ENCODE measurements at regions not wholly inside any gene's neighbourhood (a gene's known extent, or its start where the extent isn't known, plus 50 kb on each side); places are given as distances from the start of the nearest gene placed in this dataset.

DNA sequence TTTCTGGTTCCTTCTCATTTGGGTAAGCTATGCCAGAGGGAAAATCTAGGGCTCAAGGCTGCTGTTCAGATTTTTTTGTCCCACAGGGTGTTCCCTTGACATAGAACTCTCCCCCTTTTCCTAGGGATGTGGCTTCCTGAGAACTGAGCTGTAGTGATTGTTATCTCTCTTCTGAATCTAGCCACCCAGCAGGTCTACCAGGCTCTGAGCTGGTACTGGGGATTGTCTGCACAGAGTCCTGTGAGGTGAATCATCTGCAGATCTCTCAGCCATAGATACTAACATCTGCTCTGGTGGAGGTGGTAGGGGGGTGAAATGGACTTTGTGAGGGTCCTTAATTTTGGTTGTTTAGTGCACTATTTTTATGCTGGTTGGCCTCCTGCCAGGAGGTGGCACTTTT is 167.3 kb upstream of the PGR start:
- no peak for TF ChIP-seq CTCF (IDR thresholded peaks at IDR 0.05; ENCODE audit: low read depth, low read length)
- TF ChIP-seq POLR2A (IDR thresholded peaks at IDR 0.05; ENCODE audit: extremely low read depth, insufficient read length): no peak
- TF ChIP-seq MYC (IDR thresholded peaks at IDR 0.05; ENCODE audit: low read depth, low read length): no peak
- TF ChIP-seq, protein P1, sequence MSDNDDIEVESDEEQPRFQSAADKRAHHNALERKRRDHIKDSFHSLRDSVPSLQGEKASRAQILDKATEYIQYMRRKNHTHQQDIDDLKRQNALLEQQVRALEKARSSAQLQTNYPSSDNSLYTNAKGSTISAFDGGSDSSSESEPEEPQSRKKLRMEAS (IDR thresholded peaks at IDR 0.05; ENCODE audit: low read depth, low read length): no peak

Data from NB4 (cell line).